ENCODE measurements at regions not wholly inside any gene's neighbourhood (a gene's known extent, or its start where the extent isn't known, plus 50 kb on each side); places are given as distances from the start of the nearest gene placed in this dataset.

GRCh38 chr13:87779426-87779825 is 108.3 kb downstream of the SLITRK5 start:
- no peaks in the 10 kb centered on the region for H3K36me3 ChIP-seq (ENCODE audit: control insufficient read depth, insufficient read depth, low read length)
- no peak overlapping the region for H3K27ac ChIP-seq
- H3K4me1 ChIP-seq: no peaks in the 10 kb centered on the region
- TF ChIP-seq CTCF (IDR thresholded peaks at IDR 0.05): no peak
- H2AFZ ChIP-seq: no peak overlapping the region
- no peak overlapping the region for H3K4me2 ChIP-seq (ENCODE audit: low read length)
- no peaks in the 10 kb centered on the region for H3K9me3 ChIP-seq (ENCODE audit: control insufficient read depth, low read length)
- H3K4me3 ChIP-seq (ENCODE audit: low read depth, low read length): no peak overlapping the region
- no peaks in the 10 kb centered on the region for H3K27me3 ChIP-seq (ENCODE audit: control insufficient read depth, insufficient read depth, low read length)
- H3K9ac ChIP-seq: no peak overlapping the region
- H3K79me2 ChIP-seq: no peaks in the 10 kb centered on the region

GRCh38 chr13:87783366-87783765 is 112.2 kb downstream of the SLITRK5 start:
- no peak overlapping the region for H2AFZ ChIP-seq
- H3K79me2 ChIP-seq: no peaks in the 10 kb centered on the region
- no peaks in the 10 kb centered on the region for H3K27me3 ChIP-seq (ENCODE audit: control insufficient read depth, insufficient read depth, low read length)
- H3K9ac ChIP-seq: no peak overlapping the region
- TF ChIP-seq CTCF (IDR thresholded peaks at IDR 0.05): no peak
- H3K36me3 ChIP-seq (ENCODE audit: control insufficient read depth, insufficient read depth, low read length): no peaks in the 10 kb centered on the region
- no peak overlapping the region for H3K27ac ChIP-seq
- no peak overlapping the region for H3K4me2 ChIP-seq (ENCODE audit: low read length)
- H3K4me1 ChIP-seq: no peaks in the 10 kb centered on the region
- no peaks in the 10 kb centered on the region for H3K9me3 ChIP-seq (ENCODE audit: control insufficient read depth, low read length)
- no peak overlapping the region for H3K4me3 ChIP-seq (ENCODE audit: low read depth, low read length)

GRCh38 chr13:87788363-87788762 is 117.2 kb downstream of the SLITRK5 start:
- H3K4me2 ChIP-seq (ENCODE audit: low read length): no peak overlapping the region
- no peaks in the 10 kb centered on the region for H3K27me3 ChIP-seq (ENCODE audit: control insufficient read depth, insufficient read depth, low read length)
- H3K9ac ChIP-seq: no peak overlapping the region
- H3K36me3 ChIP-seq (ENCODE audit: control insufficient read depth, insufficient read depth, low read length): no peaks in the 10 kb centered on the region
- H2AFZ ChIP-seq: no peak overlapping the region
- H3K4me1 ChIP-seq: no peaks in the 10 kb centered on the region
- no peaks in the 10 kb centered on the region for H3K79me2 ChIP-seq
- H3K4me3 ChIP-seq (ENCODE audit: low read depth, low read length): no peak overlapping the region
- H3K9me3 ChIP-seq (ENCODE audit: control insufficient read depth, low read length): no peaks in the 10 kb centered on the region
- no peak for TF ChIP-seq CTCF (IDR thresholded peaks at IDR 0.05)
- no peak overlapping the region for H3K27ac ChIP-seq

- TF ChIP-seq CTCF (IDR thresholded peaks at IDR 0.05): no peak
- Histone ChIP-seq H3K9ac (no peak overlapping the region), H3K79me2 (no peaks in the 10 kb centered on the region), H3K4me1 (no peaks in the 10 kb centered on the region), H3K27ac (no peak overlapping the region), H3K36me3 (ENCODE audit: control insufficient read depth, insufficient read depth, low read length) (no peaks in the 10 kb centered on the region), H3K4me3 (ENCODE audit: low read depth, low read length) (no peak overlapping the region), H3K4me2 (ENCODE audit: low read length) (no peak overlapping the region), H3K27me3 (ENCODE audit: control insufficient read depth, insufficient read depth, low read length) (no peaks in the 10 kb centered on the region), H2AFZ (no peak overlapping the region), H3K9me3 (ENCODE audit: control insufficient read depth, low read length) (no peaks in the 10 kb centered on the region)
Measured at GRCh38 chr13:87792878-87793277, 121.7 kb downstream of the SLITRK5 start.

GRCh38 chr13:87798536-87798935 is 127.4 kb downstream of the SLITRK5 start:
- no peak overlapping the region for H3K9ac ChIP-seq
- no peak overlapping the region for H3K4me3 ChIP-seq (ENCODE audit: low read depth, low read length)
- no peaks in the 10 kb centered on the region for H3K4me1 ChIP-seq
- no peak overlapping the region for H2AFZ ChIP-seq
- no peaks in the 10 kb centered on the region for H3K79me2 ChIP-seq
- no peak overlapping the region for H3K27ac ChIP-seq
- no peak overlapping the region for H3K4me2 ChIP-seq (ENCODE audit: low read length)
- H3K27me3 ChIP-seq (ENCODE audit: control insufficient read depth, insufficient read depth, low read length): no peaks in the 10 kb centered on the region
- H3K36me3 ChIP-seq (ENCODE audit: control insufficient read depth, insufficient read depth, low read length): no peaks in the 10 kb centered on the region
- no peak for TF ChIP-seq CTCF (IDR thresholded peaks at IDR 0.05)
- no peaks in the 10 kb centered on the region for H3K9me3 ChIP-seq (ENCODE audit: control insufficient read depth, low read length)

Measured in parathyroid adenoma (tissue), 2 donors.